Muscle layer of duodenum (tissue), 2 donors: ENCODE measurements at regions not wholly inside any gene's neighbourhood (a gene's known extent, or its start where the extent isn't known, plus 50 kb on each side); places are given as distances from the start of the nearest gene placed in this dataset.

Experiments
- H3K27ac ChIP-seq: one replicate; pipeline ENCODE4 v1.7.0; 2013; ENCODE audit warnings: mild to moderate bottlenecking, low read length
- H3K27me3 ChIP-seq: one replicate; pipeline ENCODE4 v1.7.0; 2013; ENCODE audit warnings: low read depth, mild to moderate bottlenecking, control low read depth, low read length
- H3K36me3 ChIP-seq, 2 donors: one replicate each; pipeline ENCODE4 v1.7.0; 2013; ENCODE audit warnings: low read length in 2 of 2, control low read depth in 1 of 2, mild to moderate bottlenecking in 1 of 2; ENCODE audit not compliant: insufficient read depth in 2 of 2, control insufficient read depth in 1 of 2
- H3K4me1 ChIP-seq, 2 donors: one replicate each; pipeline ENCODE4 v1.7.0; 2013; ENCODE audit warnings: low read length in 2 of 2, mild to moderate bottlenecking in 2 of 2, control low read depth in 1 of 2, moderate library complexity in 1 of 2; ENCODE audit not compliant: insufficient read depth in 2 of 2, control insufficient read depth in 1 of 2
- H3K4me3 ChIP-seq, 2 donors: one replicate each; pipeline ENCODE4 v1.7.0; 2013; ENCODE audit warnings: low read length in 2 of 2, low read depth in 1 of 2, mild to moderate bottlenecking in 1 of 2
- H3K9me3 ChIP-seq, 2 donors: one replicate each; pipeline ENCODE4 v1.7.0; 2013; ENCODE audit warnings: low read length in 2 of 2, control low read depth in 1 of 2, mild to moderate bottlenecking in 1 of 2; ENCODE audit not compliant: control insufficient read depth in 1 of 2
- donor health status: healthy.

GRCh38 chr4:128465523-128465922, 177.9 kb upstream of the PGRMC2 start:
- Histone ChIP-seq H3K36me3 (no peaks in the 10 kb centered on the region), H3K4me1 (peaks cover 0 to 10% of the 10 kb centered on the region in 2 donors), H3K27me3 (no peaks in the 10 kb centered on the region), H3K27ac (no peak overlapping the region), H3K4me3 (no peak overlapping the region), H3K9me3 (no peaks in the 10 kb centered on the region)

- no peaks in the 10 kb centered on the region for H3K9me3 ChIP-seq
- H3K36me3 ChIP-seq = no peaks in the 10 kb centered on the region
- H3K4me1 ChIP-seq = peaks cover 0 to 3% of the 10 kb centered on the region in 2 donors
Observed at GRCh38 chr4:128463006-128463405, 175.4 kb upstream of the PGRMC2 start.

DNA sequence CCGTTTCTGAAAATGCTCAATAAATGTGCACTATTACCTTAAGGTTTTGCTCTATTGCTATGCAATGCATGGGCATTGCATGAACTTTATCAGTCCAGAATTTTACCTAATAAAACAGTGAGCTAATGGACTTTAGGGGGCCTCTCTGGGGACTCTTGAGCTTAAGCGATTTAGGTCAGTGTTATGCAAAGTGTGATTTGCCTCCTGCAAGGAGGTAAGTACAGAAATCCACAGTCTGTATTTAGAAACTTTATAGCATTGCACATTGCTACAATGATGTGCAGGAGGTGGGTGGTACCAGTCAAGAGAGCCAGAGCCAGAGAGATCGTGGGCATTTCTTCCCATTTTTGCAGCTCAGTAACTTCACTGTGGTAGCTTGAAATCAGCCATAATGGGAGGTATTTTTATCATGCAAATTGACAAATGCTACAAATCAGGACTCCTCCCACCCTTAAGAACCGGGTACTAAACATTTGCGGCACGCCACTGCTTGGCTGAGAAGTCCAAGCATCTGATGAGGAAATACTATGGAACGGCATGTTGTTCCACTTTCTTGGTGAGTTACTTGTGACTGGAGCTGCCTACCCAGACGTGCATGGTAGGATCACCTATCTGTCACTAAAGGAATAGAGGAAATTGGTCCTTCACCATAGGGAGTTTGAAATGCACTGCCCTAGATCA, 174.6 kb upstream of the PGRMC2 start:
- H3K9me3 ChIP-seq = no peaks in the 10 kb centered on the region
- no peaks in the 10 kb centered on the region for H3K4me1 ChIP-seq
- no peaks in the 10 kb centered on the region for H3K36me3 ChIP-seq
- no peaks in the 10 kb centered on the region for H3K27me3 ChIP-seq
- H3K27ac ChIP-seq = no peak overlapping the region
- H3K4me3 ChIP-seq = no peak overlapping the region

More at GRCh38 chr4:128463006-128463405, 175.4 kb upstream of the PGRMC2 start:
- Histone ChIP-seq H3K27ac (no peak overlapping the region), H3K27me3 (no peaks in the 10 kb centered on the region), H3K4me3 (no peak overlapping the region)

DNA sequence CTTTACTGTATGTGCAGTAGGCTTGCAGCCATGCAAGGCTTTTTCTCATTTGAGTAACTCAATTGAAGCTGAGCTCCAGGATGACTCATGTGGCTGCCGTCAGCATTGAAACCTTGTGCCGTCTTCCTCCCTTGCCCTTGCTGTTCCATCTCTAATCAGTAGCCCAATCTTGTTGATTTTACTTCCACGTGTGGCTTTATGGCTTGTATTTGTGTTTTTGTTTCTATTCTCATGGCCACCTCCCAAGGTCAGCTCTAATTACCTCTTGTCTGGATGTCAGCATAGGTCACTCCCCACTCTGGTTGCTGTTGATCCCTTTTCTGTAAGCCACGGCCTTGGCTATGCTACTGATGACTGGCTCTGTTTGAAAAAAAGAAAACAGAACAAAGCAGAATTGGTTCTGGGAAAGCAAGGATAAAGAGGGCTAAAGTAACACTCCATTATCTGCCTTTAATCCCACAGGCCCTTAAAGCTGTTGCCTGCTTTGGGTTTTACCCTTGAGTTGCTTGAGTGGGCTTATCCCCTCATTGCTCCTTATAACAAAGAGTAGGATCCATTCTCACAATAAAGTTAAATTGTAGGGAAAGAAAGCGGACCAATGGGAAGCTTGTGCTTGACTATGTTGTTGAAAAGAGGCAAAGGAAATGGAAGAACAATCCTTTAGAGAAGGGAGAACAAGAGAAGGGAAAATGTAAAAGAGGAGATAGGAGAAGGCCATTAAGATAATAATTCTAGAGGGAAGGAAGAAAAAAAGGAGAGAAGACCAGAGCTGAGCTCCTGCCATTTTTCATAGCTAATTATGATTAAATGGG, 173.9 kb upstream of the PGRMC2 start:
- H3K27me3 ChIP-seq = no peaks in the 10 kb centered on the region
- no peaks in the 10 kb centered on the region for H3K9me3 ChIP-seq
- no peak overlapping the region for H3K4me3 ChIP-seq
- no peaks in the 10 kb centered on the region for H3K36me3 ChIP-seq
- H3K27ac ChIP-seq = no peak overlapping the region
- no peaks in the 10 kb centered on the region for H3K4me1 ChIP-seq

- Histone ChIP-seq H3K27me3 (no peaks in the 10 kb centered on the region), H3K36me3 (no peaks in the 10 kb centered on the region), H3K27ac (no peak overlapping the region), H3K9me3 (no peaks in the 10 kb centered on the region), H3K4me1 (no peaks in the 10 kb centered on the region), H3K4me3 (no peak overlapping the region)
Observed at GRCh38 chr4:128459547-128459946, 171.9 kb upstream of the PGRMC2 start.

- no peak overlapping the region for H3K27ac ChIP-seq
- H3K36me3 ChIP-seq = no peaks in the 10 kb centered on the region
- H3K4me1 ChIP-seq = peaks cover 0 to 6% of the 10 kb centered on the region in 2 donors
- no peaks in the 10 kb centered on the region for H3K9me3 ChIP-seq
- no peaks in the 10 kb centered on the region for H3K27me3 ChIP-seq
- H3K4me3 ChIP-seq = no peak overlapping the region
Observed at GRCh38 chr4:128458816-128459215, 171.2 kb upstream of the PGRMC2 start.

- no peak overlapping the region for H3K4me3 ChIP-seq
- H3K36me3 ChIP-seq = no peaks in the 10 kb centered on the region
- H3K27ac ChIP-seq = no peak overlapping the region
- peaks cover 0 to 6% of the 10 kb centered on the region in 2 donors for H3K4me1 ChIP-seq
- no peaks in the 10 kb centered on the region for H3K9me3 ChIP-seq
- H3K27me3 ChIP-seq = no peaks in the 10 kb centered on the region
Observed at GRCh38 chr4:128457726-128458125, 170.1 kb upstream of the PGRMC2 start.

DNA sequence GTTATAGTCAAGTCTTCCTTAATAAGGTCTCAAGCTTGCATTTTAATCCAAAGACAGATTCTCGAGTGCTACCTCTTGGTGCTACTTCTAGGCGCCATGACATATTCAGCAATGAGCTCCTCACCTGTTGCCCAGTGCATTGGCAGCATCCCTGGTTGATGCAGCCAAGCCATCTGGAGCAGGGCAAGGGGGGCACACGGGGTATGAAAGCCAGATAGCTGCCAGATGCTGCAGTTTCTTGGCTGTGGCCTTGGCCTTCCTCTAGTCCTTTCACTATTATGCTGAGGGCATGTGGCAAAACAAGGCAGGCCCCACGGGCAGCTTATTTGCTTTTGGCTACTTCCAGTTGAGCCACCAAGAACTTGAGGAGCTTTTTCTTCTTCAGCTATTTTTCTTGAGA, 168.6 kb upstream of the PGRMC2 start:
- Histone ChIP-seq H3K36me3 (no peaks in the 10 kb centered on the region), H3K4me3 (no peak overlapping the region), H3K4me1 (peaks cover 0 to 6% of the 10 kb centered on the region in 2 donors), H3K9me3 (no peaks in the 10 kb centered on the region), H3K27me3 (no peaks in the 10 kb centered on the region), H3K27ac (no peak overlapping the region)

- no peak overlapping the region for H3K27ac ChIP-seq
Observed at GRCh38 chr4:128455480-128455879, 167.9 kb upstream of the PGRMC2 start.

DNA sequence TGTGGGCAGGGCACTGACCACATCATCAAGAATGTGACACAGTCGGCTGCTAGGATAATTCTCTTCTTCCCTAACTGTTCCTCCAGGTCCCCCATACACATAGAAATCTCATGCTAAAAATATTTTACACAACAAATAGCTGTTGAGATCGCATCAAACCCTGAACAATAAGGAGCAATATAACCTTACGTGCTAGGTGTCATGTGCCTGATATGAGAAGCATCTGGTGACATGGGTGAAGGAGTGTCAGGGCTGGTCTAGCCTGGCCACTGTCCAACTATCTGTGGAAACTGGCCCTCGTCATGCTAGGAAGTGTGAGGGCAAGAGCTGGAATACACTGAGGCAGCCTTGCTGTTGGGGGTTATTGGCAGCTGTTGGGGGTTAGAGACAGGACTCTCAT, 167.3 kb upstream of the PGRMC2 start:
- Histone ChIP-seq H3K4me3 (no peak overlapping the region), H3K36me3 (no peaks in the 10 kb centered on the region), H3K4me1 (peaks cover 0 to 6% of the 10 kb centered on the region in 2 donors), H3K9me3 (no peaks in the 10 kb centered on the region), H3K27ac (no peak overlapping the region), H3K27me3 (no peaks in the 10 kb centered on the region)

More at GRCh38 chr4:128455480-128455879, 167.9 kb upstream of the PGRMC2 start:
- Histone ChIP-seq H3K4me1 (peaks cover 0 to 6% of the 10 kb centered on the region in 2 donors), H3K4me3 (no peak overlapping the region), H3K9me3 (no peaks in the 10 kb centered on the region), H3K36me3 (no peaks in the 10 kb centered on the region), H3K27me3 (no peaks in the 10 kb centered on the region)

DNA sequence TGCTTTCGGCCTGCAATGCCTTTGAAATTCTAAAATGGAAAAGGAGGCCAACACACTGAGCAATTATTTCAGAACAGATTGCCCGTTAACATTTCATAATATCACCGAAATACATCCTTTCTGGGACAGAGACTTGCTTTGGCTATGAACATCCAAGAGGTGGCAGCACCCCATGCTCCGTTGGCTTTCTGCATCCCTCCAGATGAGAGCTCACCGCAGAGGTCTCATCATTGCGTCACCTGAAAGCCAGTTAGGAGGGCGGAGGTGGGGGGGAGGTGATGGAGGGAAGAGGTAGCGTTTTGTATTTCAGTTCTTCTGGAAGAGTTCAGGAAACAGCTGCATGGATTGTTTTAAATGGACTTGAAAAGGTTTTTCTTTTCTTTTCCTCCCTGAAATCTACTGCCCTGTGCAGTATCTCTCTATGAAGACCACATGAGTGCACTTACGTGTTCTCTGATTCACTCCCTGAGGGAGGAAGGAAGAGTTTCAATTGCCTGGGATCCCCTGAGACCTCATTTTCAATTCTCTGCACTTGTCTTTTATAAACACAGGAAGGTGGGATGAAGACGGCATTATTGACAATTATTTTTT, 166.8 kb upstream of the PGRMC2 start:
- Histone ChIP-seq H3K27ac (no peak overlapping the region), H3K4me1 (peaks cover 0 to 6% of the 10 kb centered on the region in 2 donors), H3K9me3 (no peaks in the 10 kb centered on the region), H3K4me3 (no peak overlapping the region), H3K36me3 (no peaks in the 10 kb centered on the region), H3K27me3 (no peaks in the 10 kb centered on the region)
